Stimulated activated CD4-positive, alpha-beta T cell treated with anti-CD3 and anti-CD28 coated beads, Interleukin-1b, Interleukin-23, amount 100 ng/mL, for 1 hour (primary cell): ENCODE measurements at regions not wholly inside any gene's neighbourhood (a gene's known extent, or its start where the extent isn't known, plus 50 kb on each side); places are given as distances from the start of the nearest gene placed in this dataset.

ENCODE experiments used
- DNase-seq, 2 donors: peaks; one replicate each; pipeline ENCODE4 v3.0.0-alpha.2; 2020; ENCODE audit warnings: low read depth in 2 of 2

GRCh38 chr16:9186061-9186460, 94.6 kb downstream of the HAPSTR1 start:
- DNase-seq = no peak

DNA sequence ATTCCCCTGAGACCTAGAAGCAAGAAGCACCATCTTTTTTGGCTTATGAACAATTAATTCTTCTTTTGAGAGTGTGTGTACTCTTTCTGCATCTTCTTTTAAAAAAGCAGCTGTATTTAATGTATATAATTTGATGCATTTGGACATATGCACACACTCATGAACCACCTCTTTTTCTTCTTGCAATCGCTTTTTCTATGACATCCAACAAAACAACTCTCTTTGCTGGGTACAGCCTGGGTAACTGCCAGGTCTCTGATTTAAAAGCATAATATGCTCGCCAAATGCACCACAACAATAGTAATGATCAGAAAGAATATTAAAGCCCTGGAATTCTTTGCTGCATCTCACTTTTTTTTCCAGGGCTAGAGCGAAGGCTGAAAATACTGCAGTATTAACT, 97.3 kb downstream of the HAPSTR1 start:
- DNase-seq = no peak

- no peak for DNase-seq
Measured at GRCh38 chr16:9191274-9191850, 99.9 kb downstream of the HAPSTR1 start.

DNA sequence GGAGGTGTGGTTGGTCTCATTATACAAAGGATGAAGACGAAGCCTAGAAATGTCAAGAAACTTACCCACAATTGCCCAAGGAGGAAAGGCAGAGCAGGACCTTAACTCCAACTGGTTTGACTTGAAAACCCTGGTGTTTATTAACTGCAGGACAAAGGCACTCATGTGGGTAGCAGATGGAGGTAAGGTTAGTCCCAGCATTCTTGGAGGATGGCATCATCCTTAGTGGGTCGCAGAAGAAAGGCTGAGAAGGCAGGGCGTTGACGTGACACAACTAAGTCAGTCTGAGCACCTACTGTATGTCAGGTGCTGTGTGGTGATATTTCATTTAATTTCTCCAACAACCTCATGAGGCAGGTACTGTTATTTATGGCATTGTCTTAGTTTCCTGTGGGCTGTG, 101.3 kb downstream of the HAPSTR1 start:
- no peak for DNase-seq

GRCh38 chr16:9195287-9195686, 103.8 kb downstream of the HAPSTR1 start:
- no peak for DNase-seq

- no peak for DNase-seq
Measured at GRCh38 chr16:9197957-9198661, 106.7 kb downstream of the HAPSTR1 start.

DNA sequence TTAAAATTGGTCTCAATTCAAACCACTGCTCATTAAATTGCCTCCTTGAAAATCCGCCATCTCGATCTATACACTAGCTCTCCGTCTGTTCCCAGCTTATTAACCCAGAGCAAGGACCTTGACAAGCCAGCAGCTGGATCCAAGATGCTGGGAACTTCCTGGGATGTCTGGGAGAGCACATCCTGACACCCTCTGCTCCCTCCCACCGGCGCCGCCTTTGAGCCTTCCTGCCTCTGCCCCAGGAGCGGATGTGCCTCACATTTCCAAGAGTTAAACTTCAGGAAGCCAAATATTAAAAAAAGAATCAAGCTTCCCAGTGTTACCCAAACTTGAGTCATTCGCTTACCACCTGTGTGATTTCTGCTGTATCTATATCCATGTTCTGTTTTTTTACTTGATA, 107.9 kb downstream of the HAPSTR1 start:
- DNase-seq = no peak

- no peak for DNase-seq
Measured at GRCh38 chr16:9199751-9200150, 108.3 kb downstream of the HAPSTR1 start.

DNA sequence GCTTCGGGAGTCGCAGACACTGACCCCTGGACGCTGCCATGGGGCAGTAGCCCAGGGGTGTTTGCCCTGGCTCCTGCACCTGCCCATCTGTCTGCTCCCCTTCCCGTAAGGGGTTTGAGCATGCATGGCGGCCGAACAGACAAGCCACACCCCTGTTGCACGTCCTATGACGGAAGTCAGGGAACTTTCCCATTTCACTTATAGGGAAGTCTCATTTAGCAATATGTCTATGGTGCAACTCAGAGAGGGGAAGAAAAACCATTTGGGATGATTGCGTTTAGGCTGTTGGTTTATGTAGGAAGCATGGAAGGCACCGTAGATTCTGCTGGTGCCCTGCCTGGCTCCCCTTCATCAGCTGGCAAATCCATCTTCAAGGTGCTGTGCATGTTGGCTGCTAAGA, 112.5 kb downstream of the HAPSTR1 start:
- no peak for DNase-seq

GRCh38 chr16:9205661-9206060, 114.2 kb downstream of the HAPSTR1 start:
- no peak for DNase-seq

DNA sequence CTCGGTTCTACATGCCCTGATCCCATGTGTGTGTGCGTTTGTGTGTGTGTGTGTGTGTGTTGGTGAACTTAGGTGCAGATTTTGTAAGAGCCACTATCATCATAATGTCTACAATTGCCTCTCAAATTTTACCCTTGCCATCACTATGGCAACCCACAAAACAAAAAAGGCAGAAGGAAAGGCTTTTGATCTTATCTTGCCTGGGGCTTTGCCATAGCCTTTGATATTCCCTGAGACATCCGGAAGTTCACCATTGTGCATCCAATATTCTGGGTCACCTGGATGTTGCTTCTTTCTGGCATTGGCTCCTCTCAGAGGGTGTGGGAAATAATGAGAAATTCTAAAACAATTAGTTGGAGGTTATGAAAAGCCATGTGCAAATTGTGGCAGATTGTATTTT, 114.7 kb downstream of the HAPSTR1 start:
- DNase-seq = no peak

DNA sequence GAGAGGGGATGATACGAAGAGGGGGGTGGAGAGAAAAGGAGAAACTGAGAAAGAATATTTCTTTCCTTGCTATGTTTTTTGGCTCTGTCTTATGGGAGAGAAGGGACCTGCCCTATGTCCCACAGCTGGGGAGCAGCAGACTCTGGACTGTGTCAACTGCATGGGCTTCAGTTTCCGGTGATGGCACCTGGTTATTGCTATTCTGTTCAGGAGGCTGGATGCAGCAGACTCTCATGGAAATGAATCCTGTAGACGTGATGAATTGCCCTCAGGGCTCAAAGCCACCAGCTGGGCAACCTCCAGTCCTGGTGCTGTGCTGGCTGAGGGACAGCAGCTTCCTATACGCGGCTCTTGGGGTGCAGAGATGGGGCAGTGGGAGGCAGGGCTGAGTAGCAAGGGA, 121.2 kb downstream of the HAPSTR1 start:
- no peak for DNase-seq

- no peak for DNase-seq
Measured at GRCh38 chr16:9219813-9220212, 128.4 kb downstream of the HAPSTR1 start.

GRCh38 chr16:9225527-9226316, 134.3 kb downstream of the HAPSTR1 start:
- no peak for DNase-seq

- no peak for DNase-seq
Measured at GRCh38 chr16:9226924-9227323, 135.5 kb downstream of the HAPSTR1 start.

DNA sequence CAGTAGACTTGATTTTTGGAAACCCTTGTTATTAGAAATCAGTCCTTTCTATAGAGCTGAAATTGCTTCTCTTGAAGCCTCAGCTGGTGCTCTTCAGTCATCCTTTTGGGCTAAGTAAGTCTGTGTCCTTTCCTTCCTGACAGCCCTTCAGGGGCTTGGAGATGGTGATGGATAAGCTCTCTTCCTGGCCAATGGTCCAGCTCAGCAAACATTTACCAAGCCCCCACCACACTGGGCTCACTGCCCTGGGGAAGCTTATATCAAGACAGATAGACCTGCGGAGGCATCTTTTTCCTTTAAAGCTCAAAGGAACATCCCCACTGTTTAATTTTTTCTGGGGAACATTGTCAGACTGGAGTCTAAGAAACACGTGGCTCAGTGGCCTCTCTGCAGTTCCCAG, 139.6 kb downstream of the HAPSTR1 start:
- DNase-seq = no peak

DNA sequence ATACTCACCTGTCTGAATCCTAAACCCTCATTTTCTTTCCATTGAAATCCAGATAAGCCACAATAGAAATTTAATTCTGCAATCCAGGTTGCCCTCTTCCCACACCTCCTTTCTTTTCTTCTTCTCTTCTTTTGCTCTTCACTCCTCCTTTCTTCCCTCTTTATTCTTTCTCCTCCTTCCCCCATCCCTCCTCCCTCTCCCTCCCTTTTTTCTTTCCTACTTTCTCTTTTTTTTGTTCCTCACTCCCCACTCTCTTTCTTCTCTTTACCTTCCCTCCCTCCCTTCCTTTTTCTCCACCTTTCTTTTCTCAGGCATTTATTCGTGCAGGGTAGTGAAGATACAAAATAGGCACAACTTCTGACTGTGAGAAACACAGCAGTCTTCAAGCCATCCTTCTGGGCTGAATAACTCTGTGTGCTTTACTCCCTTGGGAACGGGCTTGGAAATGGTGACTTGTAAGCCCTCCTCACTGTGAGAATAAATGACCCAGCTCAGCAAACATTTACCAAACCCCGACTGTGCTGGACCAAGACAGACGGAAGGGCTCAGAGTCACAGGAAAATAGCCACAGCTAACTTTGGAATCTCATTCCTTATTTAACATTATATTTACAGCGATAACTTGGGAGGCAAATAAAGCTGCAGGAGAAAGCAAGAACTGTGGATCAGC, 140.8 kb downstream of the HAPSTR1 start:
- DNase-seq = no peak

DNA sequence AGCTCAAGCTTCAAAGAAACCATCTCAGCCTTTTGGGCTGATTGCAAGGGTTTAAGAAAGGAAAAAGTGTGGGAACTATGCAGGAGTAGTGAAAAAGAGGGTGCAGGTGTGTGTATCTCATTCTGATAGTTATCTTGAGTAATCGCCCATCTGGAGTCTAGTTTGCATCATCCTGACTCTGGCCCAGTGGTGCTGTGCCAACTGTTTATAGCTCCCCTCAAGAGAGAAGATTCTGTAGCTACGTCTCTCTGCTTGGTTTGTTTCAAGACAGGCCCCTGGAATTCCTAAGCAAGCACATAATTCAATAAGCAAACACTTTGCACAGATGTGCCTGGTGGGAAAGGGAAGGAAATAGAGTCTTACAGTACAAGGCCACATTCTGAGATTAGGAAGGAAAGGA, 144.4 kb downstream of the HAPSTR1 start:
- no peak for DNase-seq

DNA sequence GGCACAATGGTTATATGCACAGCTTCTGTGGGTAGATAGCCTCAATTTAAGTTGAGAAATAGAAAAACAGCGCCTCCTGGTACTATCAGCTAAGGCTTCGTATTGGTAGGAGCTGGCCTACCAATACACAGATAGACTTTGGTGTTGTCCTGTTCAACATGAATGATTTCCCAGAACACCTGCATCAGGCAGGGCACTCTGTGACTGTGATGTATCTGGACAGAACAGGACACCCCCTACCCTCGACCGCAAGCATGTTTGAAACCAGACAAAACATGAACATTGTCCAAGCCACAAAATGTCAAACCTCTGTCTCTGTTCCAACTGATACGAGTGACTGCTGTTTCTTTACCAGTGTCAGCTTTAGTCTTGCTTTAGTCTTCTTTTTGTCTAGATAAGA, 144.9 kb downstream of the HAPSTR1 start:
- no peak for DNase-seq

- no peak for DNase-seq
Measured at GRCh38 chr16:9238346-9238745, 146.9 kb downstream of the HAPSTR1 start.

DNA sequence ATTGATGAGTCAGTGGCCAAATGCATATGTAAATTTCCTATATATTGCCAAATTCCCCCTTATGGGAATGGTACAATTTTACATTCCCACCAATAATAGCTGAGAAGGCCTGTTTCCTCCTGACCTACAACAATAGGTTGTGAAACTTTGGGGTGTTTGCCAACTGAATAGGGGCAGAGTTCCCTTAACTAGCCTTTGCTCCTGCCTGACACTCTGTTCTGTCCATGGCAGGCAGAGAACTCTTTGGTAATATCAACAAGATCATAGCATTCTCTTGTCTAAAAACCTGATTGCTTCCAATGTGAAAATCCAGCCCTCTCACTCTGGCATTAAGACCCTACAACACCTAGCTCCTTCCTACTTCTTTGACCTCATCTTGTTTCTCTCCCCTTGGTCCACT, 149.7 kb downstream of the HAPSTR1 start:
- DNase-seq = no peak

- no peak for DNase-seq
Measured at GRCh38 chr16:9248162-9248561, 156.7 kb downstream of the HAPSTR1 start.

GRCh38 chr16:9249534-9249933, 158.1 kb downstream of the HAPSTR1 start:
- DNase-seq = no peak
